NCI-H1930 (cell line): ENCODE measurements at regions not wholly inside any gene's neighbourhood (a gene's known extent, or its start where the extent isn't known, plus 50 kb on each side); places are given as distances from the start of the nearest gene placed in this dataset.

ENCODE experiments used
- DNase-seq, 2 experiments: peaks; one replicate each; lab custom pipeline; 2025; lab: John Stamatoyannopoulos, UW

DNA sequence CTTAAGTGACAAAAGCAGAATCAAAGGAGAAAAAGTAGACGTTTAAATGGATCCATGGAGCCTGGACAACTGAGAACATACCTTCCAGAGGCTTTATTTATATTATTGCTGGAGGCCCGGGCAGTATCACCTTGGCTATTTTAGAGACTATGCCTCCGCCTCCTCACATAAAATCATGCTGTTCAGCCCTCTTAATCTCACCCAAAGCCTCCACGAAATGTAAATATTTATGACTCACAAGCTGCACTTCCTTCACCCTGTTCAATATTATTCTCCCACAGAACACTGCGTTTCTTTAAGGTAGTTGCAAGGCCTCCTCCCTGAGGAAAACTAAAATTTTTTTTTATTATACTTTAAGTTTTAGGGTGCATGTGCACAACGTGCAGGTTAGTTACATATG is 478.6 kb upstream of the ACVR2A start:
- DNase-seq = no peak

DNA sequence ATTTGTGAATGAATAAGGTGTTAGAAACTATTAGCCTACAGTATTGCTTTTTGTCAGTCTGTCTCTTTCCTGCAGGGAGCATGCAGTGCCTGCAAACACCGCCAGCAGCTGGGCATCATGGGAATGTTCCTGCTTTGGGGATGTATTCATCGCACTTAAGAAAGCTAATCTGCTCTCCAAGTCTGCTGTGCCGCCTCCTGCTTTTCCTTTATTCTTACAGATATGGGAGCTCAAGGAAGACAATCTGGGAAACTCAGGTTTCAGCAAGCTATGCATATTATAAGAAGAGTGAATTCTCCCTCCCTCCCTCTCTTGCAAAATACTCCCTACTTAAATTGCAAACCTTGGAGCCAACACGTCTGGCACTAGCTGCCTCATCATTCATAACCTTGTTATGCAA is 479.2 kb upstream of the ACVR2A start:
- no peak for DNase-seq

DNA sequence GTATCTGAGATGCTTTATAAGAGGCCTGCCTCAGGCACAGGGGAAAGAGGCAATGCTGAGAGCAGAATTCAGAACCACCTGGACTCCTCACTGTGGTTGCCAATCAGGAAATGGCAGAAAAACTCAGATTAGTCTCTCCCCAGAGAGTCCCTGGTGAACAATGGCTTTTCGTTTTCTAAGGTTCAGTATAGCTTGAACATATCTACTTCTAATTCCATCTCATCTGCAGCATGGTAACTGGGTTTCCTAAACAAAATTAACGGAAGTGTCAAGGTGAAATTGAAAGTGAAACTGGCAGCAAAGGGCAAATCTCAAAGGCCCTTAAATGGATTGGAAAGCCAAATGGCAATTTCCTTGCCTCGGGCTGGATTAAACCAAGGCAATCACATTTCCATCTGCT is 480.2 kb upstream of the ACVR2A start:
- no peak for DNase-seq

DNA sequence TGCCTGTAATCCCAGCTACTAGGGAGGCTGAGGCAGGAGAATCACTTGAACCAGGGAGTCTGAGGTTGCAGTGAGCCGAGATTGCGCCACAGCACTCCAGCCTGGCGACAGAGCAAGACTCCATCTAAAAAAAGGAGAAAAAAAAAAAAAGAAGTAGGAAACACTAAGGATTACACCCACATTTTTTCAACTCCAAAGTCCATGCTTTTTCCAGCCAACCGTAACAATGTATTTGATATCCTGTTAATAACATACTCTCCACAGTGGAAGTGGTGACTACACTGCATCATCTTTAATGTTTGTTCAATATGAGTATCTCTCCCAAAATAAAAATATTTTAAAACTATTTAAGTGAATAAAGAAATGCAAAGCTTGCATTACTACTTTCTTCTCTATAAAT is 481.6 kb upstream of the ACVR2A start:
- DNase-seq = no peak

DNA sequence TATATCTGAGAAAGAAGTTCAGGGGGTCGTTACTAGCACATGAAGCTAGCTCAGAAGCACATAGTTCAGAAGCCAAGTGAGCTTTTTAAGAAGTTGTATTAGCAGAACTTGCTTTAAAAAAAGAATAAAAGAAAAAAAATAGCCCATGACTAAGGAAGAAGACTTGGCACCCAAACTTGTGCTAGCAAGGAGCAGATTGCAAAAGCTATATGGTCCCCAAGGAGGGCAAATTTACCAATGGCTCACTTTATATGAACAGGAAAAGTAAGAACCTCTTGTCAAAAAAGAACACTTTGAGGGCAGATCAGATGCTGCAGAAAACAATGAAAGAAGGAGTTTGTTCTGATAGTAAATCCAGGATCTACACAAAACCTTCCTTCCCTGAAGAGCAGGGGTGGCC is 486.5 kb upstream of the ACVR2A start:
- DNase-seq = no peak

DNA sequence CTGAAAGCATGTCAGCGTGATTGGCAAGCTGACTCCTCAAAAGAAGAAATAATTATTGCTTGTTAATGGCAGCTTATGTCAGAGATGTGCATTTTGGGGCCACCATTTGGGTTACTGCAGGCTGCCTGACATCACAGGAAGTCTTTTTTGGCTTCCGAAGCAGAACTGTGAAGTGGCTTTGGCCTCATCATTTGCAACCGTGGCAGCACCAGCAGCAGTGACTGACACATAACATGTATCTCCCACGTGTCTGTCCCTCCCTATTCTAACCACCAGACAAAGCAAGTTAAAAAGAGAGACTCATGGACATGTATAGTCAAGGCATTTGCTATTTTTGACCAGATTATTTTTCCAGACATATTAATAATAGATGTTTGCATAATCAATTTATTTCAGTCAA is 488.7 kb upstream of the ACVR2A start:
- no peak for DNase-seq

DNA sequence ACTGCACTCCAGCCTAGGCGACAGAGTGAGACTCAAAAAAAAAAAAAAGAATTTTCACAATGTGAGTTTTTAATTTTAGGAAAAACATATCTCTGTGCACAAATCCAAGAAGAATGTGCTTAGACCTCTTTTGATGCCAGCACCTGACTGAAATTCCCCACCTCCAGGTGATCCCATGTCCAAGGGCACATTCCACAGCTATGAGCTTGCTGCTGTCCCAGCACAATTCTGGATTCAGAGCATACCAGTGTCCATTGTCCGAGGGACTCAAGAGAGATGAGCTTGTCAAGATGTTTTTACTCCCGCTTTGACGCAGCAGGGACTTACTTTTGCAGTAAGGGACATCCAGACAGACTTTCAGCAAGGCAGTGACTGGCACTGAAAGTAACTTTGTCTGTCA is 489.1 kb upstream of the ACVR2A start:
- DNase-seq = no peak

DNA sequence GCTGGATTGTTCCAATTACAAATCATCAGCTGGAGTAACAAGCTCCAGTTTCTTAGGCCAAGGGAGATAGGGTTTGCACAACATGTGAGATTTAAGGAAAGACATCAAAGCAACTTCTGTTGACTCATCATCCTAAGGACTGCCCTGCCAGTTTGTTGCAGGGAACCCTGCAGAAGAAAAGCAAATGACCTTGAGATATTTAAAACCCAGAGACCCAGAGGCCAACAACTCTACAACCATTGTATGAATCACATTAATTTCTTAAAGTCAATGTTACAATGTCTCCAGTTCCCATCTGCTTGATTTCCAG is 491.8 kb upstream of the ACVR2A start:
- DNase-seq = no peak

DNA sequence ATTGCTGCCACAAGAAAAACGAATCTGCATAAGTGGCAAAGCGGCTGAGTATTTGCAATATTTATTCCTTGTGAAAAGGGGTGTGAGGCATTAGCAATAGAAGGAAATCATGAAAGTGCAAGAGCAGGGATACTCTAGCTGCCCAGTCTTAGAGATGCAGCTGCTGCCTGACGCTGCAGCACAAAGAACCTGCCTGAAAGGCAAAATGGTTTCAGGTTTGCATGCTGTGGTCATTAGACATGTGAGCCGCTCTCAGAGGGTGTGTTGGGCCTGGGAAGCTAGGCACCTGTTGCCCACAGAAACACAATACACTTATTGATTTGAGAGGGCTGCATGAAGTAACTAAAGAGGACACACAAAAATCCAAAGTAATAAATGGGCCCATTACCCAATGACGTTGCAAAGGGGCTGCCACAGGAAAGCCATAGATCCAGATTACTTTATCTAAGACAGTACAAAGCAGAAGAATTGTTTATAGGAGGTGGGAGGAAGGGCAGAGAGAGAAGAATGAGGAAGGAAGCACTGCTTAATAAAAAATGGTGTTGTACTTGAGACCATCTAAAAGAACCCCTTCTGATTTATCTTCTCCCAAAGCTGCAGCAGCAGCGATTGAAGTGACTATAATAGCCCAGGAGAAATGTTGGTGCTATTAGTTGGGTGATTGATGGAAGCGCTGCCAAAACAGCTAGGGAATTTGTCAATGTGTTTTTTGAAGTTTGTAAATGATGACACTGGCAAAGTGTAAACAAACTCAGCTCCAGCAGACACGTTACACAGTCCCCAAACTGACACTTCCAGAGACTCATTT is 492.4 kb upstream of the ACVR2A start:
- peak in 1 of 2 experiments; percentile 18 for DNase-seq

DNA sequence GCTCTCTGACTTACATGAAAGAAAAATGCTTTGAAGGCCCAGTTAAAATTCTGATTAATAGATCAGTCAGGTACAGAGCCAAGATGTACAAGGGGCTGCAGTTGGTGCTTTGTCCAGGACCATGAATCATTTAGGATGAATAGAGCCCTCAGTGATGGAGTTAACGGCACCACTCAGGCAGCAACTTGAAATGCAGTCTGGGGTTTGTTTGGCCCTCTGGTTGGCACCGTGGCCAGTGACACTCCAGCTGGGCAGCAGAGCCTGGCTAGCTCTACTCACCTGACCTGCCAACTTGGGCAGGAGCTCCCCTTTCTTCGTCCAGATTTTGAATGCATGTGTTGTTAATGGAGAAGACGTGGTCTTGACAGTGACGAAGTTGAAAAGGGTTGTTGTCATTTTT is 493.0 kb upstream of the ACVR2A start:
- no peak for DNase-seq

DNA sequence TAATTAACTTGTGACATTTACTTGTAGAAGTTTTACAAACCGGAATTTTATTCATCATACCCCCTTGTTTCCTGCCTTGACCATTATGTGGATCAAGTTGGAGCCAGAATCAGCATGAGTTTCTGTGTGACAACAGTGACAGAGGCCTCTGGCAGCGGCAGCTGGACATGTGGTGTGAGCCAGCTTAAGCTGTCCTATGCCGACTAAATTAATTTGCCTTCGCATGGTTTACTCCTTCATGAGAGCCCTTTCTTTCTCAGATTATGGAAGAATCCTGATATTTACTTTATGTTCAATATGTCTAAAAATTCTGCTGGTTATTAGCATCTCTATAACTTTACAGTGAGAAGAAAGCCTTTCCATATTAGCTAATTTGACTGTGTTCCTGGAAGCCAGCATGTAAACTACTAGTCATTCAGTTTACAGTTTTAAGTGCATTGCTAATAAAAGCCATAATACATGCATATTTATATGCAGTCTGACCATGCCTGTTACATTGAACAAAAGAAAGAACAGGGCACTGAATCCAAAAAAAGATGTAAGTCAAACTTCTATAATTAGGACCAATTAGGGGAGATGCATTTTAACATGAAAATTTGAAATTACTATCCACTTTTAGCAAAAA is 495.8 kb upstream of the ACVR2A start:
- DNase-seq = no peak

DNA sequence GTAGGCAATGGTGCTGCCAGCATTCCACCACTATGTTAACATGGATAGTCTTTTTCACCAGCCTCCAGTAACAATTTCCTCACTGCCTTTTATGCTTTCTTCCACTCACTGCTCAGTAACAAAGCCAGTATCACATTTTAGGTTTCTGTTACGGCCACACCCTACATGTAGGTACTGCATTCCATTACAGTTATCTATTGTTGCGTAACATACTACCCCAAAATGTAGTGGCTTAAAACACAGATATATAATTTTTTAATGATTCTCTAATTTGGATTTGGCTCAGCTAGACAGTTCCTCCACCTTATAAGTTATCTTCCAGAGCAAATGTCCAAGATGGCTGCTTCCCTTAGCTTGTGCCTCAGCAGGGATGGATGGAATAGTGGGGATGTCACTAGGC is 498.7 kb upstream of the ACVR2A start:
- DNase-seq = no peak

DNA sequence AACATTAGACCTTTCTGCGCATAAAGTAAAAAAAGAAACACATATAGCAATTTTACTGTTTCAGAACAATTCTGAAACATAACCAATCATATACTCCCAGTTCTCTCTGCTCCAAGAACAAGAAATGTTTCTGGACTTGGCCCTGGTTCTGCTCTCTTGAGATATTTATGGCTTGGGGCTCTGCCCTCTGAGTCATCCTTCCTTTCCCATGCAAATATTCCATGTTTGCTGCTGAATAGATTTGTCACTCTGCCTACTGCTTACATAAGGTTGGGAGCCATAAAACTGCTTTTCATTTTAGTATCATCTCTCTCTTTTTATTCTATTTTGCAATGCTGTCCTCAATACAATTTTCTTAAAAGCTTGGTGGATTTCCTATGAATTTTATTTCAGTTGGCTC is 499.6 kb upstream of the ACVR2A start:
- no peak for DNase-seq

DNA sequence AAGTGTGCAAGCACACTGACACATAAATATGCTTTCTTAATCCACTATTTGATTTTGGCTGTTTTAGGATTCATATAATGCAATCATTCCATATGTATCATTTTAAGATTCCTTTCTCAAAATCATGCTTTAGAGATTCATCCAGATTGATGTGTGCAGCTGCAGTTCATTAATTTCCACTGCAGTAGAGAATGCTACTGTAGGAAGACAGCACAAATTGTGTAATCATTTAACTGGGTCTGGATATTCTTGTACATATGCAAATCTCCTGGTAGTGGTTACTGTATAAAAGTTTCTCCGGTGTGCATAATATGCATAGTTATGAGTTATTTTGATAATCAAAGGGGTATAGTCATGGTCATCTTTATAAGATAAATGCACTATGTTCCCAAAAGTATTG is 502.5 kb upstream of the ACVR2A start:
- DNase-seq = no peak

DNA sequence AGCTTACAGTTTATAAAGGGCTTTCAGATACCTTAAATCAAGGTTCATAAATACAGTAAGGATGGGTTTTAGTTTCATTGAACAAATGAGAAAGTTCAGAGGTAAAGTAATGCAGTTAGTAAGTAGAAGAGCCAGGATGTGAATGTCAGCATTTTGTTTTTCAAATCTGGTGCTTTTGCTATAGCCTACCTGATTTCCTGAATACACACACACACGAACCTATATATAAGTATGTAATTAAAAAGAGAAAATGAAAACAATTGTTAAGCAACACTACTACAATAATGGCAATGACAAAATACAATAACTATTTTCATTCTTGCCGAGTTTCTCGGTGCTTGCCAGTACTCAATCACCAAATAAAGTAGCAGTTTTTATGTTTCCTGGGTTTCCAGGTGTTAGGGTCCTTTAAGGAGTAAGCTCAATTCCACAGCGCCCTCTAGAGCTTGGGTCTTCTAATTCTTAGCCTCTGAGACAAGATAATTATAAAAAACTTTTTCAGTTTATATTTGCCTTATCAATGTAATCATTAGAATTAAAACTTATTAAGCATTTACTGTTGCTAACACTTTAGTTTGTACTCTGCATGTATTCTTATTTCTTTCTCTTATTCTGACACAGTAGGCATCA is 512.9 kb upstream of the ACVR2A start:
- DNase-seq = no peak

DNA sequence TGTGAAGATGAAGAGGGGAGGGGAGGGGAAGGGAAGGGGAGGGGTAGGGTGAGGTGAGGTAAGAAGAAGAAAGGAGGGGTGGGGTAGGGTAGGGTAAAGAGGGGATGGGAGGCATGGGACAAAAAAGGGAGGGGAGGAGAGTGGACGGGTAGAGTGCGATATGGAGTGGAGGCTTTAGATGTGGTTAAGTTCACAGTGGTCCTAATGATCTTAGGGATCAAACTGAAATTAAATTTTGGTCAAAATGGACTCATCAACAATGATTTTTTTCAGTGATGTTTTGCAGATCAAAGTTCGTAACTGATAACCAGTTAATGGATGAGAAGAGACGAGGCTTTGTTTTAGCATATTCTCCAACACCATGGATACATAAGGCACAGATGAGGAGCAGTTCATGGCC is 513.9 kb upstream of the ACVR2A start:
- no peak for DNase-seq

DNA sequence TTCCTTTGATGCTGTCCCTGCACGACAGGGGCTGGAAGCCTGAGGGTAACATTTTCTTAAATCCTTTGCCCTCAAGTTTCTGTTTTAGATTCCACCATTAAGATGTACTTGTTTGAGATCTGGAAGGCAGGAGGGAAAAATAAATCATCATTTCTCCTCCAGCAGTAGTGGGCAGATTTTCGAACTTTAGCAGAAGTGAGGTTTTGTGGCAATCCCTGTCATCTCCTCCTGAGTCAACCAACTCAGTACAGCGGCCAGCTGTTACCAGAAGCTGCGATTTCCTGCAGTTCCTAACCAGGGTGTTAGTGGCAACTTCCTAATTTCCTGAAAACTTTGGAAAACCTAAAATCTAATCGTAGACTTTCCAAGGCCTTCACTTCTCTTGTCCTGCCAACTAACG is 517.2 kb upstream of the ACVR2A start:
- no peak for DNase-seq

DNA sequence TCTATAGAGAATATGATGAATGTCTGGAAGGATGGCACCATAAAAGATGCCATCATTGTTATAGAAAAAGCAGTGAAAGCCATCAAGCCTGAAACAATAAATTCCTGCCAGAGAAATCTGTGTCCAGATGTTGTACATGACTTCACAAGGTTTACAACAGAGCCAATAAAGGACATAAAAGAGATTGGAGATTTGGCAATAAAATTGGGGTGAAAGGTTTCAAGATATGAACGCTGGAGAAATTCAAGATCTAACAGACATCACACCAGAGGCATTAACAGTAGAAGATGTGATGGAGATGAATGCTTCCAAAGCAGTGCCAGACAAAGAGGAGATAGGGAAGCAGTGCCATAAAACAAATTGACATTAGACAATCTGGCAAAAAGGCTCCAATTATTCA is 518.8 kb upstream of the ACVR2A start:
- no peak for DNase-seq

DNA sequence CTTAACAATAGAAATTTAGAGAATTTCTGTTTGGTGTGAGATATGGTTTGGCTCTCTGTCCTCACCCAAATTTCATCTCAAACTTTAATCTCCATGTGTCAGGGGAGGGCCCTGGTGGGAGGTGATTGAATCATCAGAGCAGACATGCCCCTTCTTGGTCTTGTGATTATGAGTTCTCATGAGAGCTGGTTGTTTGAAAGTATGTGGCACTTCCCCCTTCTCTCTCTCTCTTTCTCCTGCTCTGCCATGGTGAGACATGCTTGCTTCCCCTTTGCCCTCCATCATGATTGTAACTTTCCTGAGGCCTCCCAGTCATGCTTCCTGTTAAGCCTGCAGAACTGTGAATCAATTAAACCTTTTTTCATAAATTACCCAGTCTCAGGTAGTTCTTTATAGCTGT is 524.7 kb upstream of the ACVR2A start:
- DNase-seq = no peak

DNA sequence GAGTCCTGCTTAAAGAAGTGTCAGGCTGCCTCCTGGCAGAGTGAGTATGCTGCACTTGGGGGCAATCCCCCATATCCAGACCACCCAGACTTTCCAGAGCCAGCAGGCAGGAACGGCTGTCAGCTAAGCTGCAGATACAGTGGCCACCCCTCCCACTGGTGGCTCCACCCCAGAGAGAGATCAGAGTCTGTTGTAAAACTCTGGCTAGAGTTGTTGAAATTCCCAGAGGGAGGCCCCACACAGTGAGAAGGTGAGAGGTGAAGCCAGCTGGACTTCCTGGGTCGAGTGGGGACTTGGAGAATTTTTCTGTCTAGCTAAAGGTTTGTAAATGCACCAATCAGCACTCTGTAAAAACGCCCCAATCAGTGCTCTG is 533.8 kb upstream of the ACVR2A start:
- no peak for DNase-seq

DNA sequence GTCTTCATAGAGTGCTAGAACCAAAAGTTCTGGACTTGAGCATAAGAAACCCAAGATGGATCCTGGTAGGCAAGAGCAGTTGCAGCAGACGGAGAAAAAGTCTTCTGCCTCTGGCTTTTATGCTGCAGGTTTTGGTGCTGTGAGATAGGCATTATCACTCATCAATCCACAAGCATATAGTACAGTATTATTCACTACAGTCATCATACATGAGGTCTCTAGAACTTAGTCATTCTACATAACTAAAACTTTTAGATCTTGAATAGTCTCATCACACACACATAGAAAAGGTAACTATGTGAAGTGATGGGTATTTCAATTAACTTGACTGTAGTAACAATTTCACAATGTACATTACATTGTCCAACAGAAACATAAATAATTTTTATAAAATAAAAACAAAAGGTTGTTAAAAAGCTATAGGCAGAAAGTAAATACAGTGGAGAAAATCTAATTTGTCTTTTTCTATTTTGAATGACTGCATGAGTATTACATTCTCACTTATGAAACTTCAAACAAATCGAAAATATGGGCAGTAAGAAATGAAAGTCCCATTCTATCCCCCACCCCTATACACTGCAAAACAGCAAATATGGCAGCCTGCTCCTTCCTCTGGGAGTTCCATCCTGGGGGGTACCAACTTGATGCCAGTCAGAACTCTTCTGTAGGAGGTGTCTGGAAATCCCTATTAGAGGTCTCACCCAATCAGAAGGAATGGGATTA is 534.3 kb upstream of the ACVR2A start:
- DNase-seq = no peak

DNA sequence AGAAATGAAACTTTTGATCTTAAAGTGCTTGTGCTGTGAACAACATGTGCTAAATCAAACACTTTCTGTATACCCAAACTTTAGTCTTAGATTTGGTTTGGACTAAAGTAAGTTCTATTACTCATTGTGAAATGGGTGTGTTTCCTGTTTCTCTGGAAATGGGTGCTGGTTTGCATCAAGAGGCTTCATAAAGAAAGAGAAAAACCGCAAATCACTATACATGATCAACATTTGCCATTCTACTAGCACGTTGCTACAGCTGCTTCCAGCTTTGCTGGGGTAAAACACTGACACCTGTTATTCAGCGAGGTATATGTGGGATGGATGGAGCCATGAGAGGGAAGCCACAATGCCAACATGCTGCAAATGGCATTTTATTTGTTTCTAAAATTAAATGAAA is 547.0 kb upstream of the ACVR2A start:
- DNase-seq = no peak

DNA sequence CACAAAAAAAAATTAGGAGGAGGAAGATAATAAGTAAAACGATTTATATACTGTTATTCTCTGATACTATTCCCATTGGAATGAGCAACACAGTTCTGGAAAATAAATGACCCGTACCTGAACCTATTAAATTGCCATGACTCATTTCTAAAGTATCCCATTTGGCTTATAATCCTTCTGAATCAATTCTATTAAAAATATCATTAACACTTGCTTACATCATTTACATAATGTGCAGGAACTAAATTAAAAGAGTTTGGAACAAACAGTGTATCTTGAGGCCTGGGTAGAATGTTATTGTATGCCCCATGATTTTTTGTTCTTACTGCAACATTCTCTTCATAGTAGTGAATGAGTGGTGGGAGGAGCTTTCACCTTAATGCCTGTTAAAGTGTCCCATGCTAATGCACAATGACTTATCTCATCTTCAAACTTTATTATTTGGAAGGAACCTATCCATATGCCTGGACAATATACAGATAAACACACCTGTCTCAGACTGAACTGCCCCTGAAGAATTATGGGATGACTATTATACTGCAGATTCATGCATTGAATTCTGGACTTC is 549.9 kb upstream of the ACVR2A start:
- no peak for DNase-seq
